NCI-H2196 (cell line): ENCODE measurements at regions not wholly inside any gene's neighbourhood (a gene's known extent, or its start where the extent isn't known, plus 50 kb on each side); places are given as distances from the start of the nearest gene placed in this dataset.

ENCODE experiments used
- DNase-seq: peaks from one replicate; lab custom pipeline; 2025; ENCODE audit not compliant: unreplicated experiment; lab: John Stamatoyannopoulos, UW

DNA sequence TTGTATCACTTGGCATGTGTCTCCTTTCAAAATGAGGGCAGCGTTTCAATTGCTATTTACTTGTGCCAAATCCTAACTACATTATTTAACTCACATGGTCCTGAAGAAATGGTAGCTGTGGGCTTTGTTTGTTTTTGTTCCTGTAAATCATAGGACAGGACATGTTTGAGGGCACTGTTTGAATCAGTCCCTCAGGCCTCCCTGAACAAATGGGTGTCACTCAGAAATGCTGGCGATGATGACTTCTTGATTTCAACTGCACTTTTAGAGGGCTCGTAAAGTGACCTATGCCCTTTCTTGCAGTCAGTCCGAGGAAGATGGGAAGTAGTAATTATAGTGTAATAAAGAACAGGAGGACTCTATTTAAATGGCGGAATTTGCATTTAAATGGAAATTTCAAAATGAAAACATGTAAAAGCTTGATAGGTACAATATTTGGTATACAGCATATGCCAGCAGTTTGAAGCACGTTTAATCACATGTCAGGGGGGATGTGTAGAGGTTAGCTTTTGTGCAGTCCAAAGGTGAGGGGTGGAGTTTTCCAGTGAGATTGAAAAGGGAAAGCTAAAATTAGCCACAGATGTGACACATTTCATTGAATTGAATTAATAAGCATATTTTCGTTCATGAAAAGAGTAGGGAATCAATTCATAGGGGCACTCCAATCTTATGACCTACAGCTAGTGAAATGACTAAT is 1958.7 kb upstream of the IGFBP7 start:
- DNase-seq, result no peak

DNA sequence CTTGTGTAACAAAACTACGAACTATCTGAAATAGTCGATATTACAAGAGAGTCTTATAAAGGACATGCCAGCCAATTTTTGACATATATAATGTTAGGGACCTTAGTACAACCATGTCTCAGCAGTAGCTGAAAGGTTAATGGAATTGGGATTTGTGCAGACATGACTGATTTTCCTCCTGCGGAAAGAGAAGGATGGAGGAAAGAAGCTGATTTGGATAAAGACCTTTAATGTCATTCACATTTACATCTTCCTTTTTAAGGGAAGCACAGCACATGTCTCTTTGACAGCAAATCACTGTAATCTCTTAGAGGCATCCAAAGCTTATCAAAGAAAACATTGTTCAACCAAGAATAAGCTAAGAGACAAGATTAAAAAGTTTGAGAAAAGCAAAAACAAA is 1976.2 kb upstream of the IGFBP7 start:
- DNase-seq, result no peak

DNA sequence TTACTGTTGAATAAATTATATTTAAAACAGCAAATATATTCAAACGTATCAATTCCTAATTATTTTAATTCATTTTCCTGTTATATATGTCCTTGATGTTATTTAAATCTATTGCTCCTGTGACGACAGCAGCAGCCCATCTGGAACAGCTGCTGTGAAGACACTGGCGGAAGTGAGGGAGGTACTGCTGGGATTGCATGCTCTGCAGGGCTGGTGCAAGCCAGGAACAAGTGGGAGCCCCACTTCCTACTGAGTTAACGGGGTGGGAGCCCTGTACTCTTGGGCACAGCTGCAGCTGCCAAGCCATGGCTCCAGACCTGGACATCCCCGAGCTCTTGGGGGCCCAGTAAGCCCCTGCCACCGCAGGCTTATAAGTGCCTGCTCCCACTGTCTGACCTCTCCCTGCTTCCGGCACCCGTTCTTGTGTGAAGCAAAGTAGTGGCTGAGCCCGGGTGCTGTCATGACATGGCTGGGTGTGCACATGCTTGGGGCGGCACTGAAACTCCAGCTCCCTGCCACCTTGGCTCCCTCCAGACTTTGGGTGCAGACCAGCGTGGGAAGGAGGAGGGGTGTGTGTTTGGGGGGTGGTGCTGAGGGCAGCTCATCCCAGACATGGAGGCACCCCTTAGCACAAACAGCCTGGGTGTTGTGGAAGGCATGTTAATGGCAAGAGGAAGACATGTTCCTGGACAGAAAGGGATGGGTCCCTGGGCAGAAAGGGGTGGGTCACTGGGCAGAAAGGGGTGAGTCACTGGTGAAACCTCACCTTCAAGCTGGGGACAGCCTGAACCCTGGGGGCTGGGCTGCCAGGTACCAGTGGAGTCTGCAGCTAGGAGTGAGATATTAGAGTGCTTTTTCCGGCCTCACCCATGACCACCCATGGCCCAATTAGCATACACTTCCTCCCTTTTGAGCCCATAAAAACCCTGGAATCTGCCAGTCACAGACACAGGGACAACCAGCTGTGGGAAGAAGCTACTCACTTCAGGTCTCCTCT is 1981.3 kb upstream of the IGFBP7 start:
- no peak for DNase-seq

DNA sequence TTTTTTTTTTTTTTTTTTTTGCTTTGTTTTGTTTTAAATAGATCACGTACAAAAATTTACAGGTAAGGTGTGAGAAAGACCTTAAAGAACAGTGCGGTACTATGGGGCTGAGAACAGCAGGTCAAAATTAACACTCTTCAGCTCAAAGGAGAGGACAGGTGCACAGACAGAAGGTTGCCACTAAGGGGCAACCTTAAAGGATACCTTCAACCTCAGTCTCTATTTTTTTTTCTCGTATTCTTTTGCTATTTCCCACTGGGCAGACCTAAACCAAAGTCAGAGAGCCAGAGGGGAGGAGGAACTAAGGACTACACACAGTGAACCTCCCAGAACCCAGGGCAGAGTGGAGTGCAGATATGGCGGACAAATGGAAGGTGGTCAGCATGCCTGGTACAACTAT is 1984.3 kb upstream of the IGFBP7 start:
- no peak for DNase-seq

DNA sequence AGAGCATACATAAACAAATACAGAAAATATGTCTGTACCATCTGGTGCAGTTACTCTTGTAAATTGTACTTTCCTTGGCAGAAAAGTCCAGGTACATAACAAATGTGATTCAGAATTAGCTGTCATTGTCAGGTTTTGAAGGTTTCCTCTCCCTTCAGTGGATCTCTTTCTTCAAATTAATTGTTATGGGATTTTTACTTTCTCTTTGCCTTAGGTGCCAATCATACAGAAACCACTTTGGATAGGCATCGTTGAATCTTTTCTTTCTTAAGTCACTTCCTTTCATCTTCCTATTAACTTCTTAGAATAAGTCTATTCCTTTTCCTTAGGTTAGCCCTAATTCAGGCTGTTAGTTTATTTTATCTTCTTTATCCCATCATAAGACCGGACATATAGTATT is 1992.1 kb upstream of the IGFBP7 start:
- no peak for DNase-seq

DNA sequence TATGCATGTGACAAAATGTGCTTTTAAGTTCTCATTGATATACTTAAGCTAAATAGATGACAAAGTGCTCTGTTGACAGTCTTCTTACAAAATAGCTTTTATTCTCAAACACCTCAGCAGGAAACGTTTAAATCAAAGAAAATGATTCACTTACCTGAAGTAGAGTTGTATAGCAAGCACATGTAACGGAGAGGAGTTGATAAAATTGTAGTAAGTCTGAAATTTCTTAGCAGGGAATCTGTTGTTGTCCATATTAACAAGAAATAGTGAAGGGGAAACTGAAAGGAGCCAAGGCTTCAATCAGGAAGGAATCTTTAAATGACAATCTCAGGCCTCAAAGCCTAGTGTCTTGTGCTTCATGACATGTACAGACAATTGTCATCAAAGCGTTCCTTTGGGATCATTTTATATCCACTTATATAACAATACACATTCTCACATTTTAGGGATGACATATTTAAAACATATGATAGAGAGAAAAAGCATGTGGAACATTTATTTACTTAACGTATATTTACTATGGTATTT is 2010.2 kb upstream of the IGFBP7 start:
- no peak for DNase-seq

DNA sequence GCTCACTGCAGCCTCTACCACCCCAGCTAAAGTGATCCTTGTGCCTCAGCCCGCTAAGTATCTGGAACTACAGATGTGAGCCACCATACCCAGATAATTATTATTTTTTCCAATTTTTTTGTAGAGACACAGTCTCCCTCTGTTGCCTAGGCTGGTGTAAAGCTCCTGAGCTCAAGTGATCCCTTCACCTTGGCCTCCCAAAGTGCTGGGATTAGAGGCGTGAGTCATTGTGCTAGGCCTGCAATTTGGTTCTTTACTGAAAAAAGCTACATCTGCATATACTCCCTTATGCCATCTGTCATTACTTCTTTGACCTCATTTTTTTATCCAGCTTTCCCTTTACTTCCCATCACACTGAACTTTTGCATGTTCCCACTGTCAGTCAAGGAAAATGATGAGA is 2012.4 kb upstream of the IGFBP7 start:
- DNase-seq, result no peak

DNA sequence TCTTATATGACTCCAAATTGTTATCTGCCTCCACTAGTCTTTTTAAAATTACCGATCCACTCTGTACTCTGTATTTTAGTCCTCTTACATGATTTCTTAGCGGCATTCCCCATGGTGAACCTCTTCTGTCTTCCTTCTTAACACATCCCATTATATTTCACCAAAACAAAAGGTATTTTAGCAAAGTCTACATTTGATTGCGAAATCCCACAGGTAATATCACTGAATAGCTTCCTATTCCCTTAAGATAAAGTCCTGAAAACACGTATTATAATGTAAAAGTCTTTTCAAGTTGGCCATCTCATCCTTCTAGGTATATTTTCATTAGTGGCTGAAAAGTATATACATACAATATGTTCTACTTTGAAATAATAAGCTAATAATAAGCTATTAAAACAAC is 2016.0 kb upstream of the IGFBP7 start:
- no peak for DNase-seq

DNA sequence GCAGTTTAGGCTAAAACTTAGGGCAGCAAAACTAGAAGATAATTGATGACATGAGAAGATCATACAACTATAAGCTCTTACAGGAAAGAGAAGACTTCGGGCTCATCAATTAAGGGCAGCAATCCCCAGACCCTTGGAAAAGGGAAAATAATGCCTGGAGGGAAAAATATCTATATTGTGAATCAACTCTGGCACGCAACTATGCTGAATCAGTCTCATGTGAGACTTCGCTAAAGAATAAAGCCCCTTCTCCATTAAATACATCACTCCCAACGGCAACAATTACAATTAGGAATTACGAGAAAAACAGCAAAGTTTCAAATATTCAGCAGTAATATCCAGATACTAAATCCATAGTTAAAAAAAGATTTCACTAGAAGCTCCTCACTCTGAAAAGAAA is 2016.8 kb upstream of the IGFBP7 start:
- DNase-seq, result no peak

DNA sequence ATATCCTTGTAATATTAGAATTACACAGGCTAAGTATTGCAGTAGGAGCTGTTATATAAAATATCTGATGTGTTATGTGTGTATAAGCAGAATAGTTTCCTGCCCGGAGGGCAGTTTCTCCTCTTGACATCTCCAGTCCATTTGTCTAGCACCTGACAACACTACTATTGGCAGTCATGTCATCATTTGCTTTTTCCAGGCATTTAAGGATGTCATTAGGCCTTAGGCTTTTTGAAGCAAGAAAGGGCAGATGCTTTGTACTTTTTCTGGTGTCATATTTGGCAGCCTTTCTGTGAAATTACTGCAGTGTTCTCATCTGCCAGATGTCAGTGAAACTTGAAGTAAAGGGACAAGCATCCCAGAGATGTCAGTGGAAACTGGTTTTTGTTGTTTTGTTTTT is 2017.6 kb upstream of the IGFBP7 start:
- DNase-seq, result no peak

DNA sequence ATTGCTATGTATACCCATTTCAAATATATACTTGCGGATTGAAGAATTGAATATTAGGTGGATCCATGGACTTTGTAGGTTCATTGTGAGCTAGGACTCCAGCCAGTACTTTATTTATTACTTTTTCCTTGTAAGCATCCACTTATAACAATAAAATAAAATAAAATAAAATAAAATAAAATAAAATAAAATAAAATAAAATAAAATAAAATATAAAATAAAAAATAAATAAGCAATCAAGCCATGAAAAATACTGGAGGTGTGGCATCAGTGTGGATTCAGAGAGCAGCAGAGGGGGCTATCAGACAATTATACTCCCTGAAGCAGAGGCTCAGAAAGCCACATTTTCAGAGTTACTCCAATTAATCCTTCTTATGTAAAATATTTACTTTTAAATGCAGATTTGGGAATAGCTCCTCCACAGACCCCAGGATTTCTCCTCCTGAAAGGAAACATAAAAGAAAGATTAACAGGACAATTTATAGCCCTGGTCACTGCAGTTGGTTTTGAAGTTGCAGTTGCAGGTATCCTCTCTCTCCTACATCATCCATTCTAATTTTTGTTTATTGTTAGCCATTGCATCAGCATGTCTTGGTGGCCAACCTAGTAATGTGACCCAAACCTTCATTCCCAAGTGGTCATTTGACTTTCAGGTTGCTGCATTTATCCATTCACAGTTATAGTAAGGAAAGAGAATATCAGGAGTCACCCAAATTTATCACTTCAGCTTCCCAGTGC is 2025.2 kb upstream of the IGFBP7 start:
- DNase-seq, result no peak

DNA sequence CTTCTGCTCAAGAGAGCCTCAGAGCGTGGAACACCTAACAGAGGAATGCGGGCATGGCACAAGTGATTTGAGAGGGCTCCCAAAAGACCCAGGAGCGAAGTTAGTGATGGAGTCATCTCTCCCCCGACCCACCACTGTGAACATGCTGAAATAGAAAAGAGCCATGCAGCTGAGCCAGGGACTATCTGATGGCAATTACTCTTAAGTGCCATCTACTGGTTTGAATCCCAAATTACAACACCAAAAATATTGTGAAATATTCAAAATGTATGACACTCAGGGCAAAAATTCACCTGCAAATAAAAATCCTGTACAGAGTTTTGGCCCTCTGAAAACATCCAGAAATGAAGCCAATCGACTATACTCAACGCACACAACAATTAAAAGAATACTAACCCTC is 2038.9 kb upstream of the ADGRL3 start:
- no peak for DNase-seq

DNA sequence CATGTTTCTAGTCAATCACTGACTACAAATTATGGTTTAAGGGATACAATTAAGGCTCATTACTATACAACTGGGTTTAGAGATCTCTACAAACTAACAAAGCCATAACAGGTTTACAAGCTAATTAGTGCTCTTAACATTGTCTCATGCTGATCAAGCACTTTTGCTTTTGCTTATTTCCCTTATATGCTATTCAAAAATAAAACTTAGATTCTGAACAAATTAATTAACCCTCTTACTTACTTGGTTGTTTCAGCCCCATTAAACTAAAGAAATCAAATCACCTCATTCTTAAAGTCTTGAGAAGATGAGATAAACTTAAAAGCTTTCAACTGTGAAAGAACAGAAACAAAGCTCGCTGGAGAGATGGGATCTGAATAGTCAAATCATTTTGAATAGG is 2024.5 kb upstream of the ADGRL3 start:
- no peak for DNase-seq

DNA sequence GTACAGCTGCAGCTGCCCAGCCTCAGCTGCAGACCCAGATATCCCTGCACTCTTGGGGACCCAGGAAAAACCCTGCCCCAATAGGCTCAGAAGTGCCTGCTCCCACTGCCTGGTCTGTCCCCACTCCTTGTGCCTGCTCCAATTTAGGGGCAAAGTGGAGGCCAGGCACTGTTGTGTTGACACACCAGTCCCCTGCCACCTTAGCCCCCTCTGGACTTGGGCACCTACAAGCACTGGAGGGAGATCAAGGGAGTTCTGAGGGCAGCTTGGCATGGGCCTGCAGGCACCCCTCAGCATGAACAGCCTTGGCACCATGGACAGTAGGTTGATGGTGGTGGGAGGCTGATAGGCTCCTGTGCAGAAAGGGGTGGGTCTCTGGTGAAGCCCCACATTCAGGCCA is 2020.8 kb upstream of the ADGRL3 start:
- DNase-seq, result no peak

DNA sequence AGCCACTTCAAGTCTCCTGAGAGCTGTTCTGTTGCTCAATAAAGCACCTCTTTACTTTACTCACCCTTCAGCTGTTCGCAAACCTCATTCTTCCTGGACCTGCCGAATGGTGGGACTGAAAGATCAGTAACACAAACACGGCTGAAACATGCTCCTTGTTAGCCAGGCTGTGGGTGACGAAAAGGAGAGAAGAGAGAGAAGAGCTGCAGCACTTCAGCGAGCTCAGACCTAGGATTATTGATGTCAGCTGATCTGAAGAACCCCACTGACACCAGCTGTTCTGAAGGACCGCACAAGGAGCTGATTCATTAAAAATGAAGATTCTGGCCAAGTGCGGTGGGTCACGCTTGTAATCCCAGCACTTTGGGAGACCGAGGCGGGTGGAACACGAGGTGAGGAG is 2020.0 kb upstream of the ADGRL3 start:
- DNase-seq, result no peak

DNA sequence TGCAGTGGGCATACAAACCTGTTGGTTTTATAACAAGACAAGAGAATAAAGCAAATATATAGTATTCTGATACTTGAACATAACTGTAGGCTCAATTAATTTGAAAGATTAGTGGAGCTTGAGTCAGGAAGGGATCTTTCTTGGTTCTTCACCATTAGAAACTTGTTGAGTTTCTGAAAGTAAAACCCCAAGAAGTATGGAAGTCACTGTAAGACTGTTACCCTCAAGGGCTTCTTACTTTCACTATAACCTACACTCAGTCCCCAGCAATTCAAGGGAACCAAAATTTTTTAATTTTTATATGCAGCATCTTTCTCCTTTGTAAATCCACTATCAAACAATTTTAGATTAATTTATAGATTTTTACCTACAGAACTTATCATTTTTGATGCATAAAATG is 2019.2 kb upstream of the ADGRL3 start:
- no peak for DNase-seq

DNA sequence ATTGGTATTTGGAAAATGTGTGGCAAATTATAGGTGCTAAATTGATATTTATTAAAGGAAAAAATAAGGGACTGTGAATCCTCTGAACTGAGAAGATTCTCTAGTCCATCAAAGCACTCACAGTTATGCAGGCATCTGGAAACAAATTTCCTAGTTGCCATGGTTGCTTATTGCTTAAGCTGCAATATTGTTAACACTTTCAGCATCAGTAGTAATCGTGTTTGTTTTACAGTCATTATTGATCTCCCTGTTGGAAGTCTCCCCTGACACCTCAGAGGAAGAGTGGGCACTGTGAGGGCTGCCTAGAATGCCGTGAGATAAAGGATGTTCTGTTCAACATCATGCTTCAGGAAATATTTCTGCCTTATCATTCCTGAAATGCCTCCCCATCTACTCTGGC is 2004.3 kb upstream of the ADGRL3 start:
- no peak for DNase-seq

DNA sequence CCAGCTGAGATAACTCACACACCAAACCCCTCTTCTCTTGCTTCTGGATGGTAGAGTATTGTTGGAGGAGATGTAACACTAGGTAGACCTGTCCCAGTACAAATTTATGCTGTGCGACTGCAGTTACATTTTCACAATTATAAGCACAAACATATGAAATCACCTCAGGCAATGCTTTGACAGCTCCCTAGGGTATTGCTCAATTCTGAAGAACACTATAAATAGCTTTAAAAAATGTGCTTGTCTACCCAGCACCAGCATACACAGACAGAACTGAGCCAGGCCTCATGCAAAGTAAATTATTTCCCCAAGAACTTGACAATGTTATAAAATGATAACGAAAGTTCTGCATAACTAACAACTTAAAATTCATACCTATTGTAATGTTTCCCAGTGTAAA is 1999.1 kb upstream of the ADGRL3 start:
- no peak for DNase-seq

DNA sequence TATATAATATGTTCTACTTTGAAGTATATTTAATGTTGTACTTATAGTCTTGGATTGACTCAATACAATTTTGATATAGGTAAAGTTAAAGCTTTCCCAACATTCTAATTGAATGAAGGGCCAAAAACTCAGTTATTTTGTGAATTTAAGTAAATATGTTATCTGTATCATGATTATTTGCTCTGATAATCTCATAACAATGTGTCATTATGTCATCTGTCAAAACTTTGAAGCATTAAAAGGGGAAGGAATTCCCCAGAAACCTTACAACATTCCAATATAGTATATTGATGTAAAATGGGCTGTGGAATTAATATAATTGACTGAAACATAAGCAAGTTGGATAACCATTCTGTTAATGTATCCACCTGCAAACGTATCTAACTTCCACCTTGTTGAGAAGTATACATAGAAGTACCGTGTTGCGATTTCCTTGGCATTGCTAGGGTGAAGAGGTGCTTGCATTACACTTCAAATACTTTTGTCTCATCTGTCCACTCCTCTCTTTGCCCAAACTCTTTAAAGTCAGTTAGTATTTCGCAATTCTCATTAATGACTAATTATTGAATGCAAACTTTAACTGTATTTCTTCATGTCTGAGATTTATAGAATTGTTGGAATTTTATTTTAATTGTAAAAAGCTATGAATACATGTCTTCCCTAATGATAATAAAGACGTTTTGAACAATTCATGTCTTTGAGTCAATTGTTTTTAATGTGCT is 1982.1 kb upstream of the ADGRL3 start:
- DNase-seq, result no peak

DNA sequence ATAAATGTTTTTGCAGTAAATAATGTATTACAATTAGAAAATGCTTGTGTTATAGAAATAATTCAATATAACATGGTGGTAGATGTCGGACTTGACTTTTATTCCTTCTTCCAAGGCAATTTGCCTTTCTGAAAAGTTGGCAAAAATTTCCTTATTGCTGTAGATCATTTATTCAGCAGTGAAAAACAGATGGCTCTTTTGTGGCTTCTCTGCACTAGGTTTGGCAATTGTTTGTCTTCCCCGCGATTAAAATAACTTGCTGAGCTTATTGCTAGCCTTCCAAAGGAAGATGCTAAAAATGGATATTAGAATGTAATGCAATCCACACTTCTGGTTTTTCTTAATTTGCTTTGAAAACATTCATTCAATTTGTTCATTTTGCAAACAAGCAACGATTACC is 1977.9 kb upstream of the ADGRL3 start:
- no peak for DNase-seq
